AG08396 (cell line): ENCODE measurements at regions not wholly inside any gene's neighbourhood (a gene's known extent, or its start where the extent isn't known, plus 50 kb on each side); places are given as distances from the start of the nearest gene placed in this dataset.
"Not testable (repeated sequence)": the region's sequence is repeated elsewhere in the genome, so short reads cannot be mapped to it uniquely, and the experiment has no call there.

Source experiments
- DNase-seq: peaks from one replicate; pipeline ENCODE4 v3.0.0; 2012; ENCODE audit warnings: low spot score, mixed read lengths

- DNase-seq: no peak
Measured at GRCh38 chr2:57598551-57598950, 448.1 kb upstream of the VRK2 start.

- no peak for DNase-seq
Measured at GRCh38 chr2:57602733-57603132, 443.9 kb upstream of the VRK2 start.

- no peak for DNase-seq
Measured at GRCh38 chr2:57614988-57615387, 431.6 kb upstream of the VRK2 start.

- no peak for DNase-seq
Measured at GRCh38 chr2:57615855-57616556, 430.6 kb upstream of the VRK2 start.

- no peak for DNase-seq
Measured at GRCh38 chr2:57617318-57617717, 429.3 kb upstream of the VRK2 start.

- DNase-seq: no peak
Measured at GRCh38 chr2:57621122-57621663, 425.4 kb upstream of the VRK2 start.

GRCh38 chr2:57622009-57622408, 424.6 kb upstream of the VRK2 start:
- DNase-seq: no peak

- no peak for DNase-seq
Measured at GRCh38 chr2:57656198-57656597, 390.4 kb upstream of the VRK2 start.

GRCh38 chr2:57669570-57669969, 377.0 kb upstream of the VRK2 start:
- no peak for DNase-seq

- no peak for DNase-seq
Measured at GRCh38 chr2:57674025-57674424, 372.6 kb upstream of the VRK2 start.

GRCh38 chr2:57674743-57675142, 371.9 kb upstream of the VRK2 start:
- no peak for DNase-seq

GRCh38 chr2:57677296-57677695, 369.3 kb upstream of the VRK2 start:
- DNase-seq: no peak

GRCh38 chr2:57681650-57682049, 365.0 kb upstream of the VRK2 start:
- no peak for DNase-seq

- DNase-seq: no peak
Measured at GRCh38 chr2:57685032-57685431, 361.6 kb upstream of the VRK2 start.

GRCh38 chr2:57692395-57692794, 354.2 kb upstream of the VRK2 start:
- DNase-seq: no peak

GRCh38 chr2:57693177-57693576, 353.4 kb upstream of the VRK2 start:
- DNase-seq: no peak

- no peak for DNase-seq
Measured at GRCh38 chr2:57693965-57694364, 352.6 kb upstream of the VRK2 start.

GRCh38 chr2:57696016-57696415, 350.6 kb upstream of the VRK2 start:
- DNase-seq: no peak

- DNase-seq: no peak
Measured at GRCh38 chr2:57698392-57698791, 348.2 kb upstream of the VRK2 start.

- no peak for DNase-seq
Measured at GRCh38 chr2:57698935-57699449, 347.6 kb upstream of the VRK2 start.

GRCh38 chr2:57701391-57701791, 345.2 kb upstream of the VRK2 start:
- DNase-seq: no peak

GRCh38 chr2:57703407-57703806, 343.2 kb upstream of the VRK2 start:
- no peak for DNase-seq

GRCh38 chr2:57707794-57708193, 338.8 kb upstream of the VRK2 start:
- not testable (repeated sequence) for DNase-seq

- no peak for DNase-seq
Measured at GRCh38 chr2:57711991-57712390, 334.6 kb upstream of the VRK2 start.
